Fibroblast of lung (primary cell): ENCODE measurements at regions not wholly inside any gene's neighbourhood (a gene's known extent, or its start where the extent isn't known, plus 50 kb on each side); places are given as distances from the start of the nearest gene placed in this dataset.

Experiments used
- DNase-seq, 2 donors: peaks; one replicate each; pipeline versions ENCODE4 v3.0.0 to v3.0.0-alpha.2; 2010; ENCODE audit warnings: low read depth in 2 of 2
- H2AFZ ChIP-seq: 2 replicates; pipeline ENCODE4 v1.5.1; 2012; ENCODE audit warnings: low read length, control low read depth, inconsistent platforms
- H3K27ac ChIP-seq: 2 replicates; pipeline ENCODE4 v1.5.1; 2011; ENCODE audit warnings: low read length, control low read depth; ENCODE audit not compliant: insufficient read depth
- H3K27me3 ChIP-seq: 2 replicates; pipeline ENCODE4 v1.5.1; 2011; ENCODE audit warnings: mild to moderate bottlenecking, low read length; ENCODE audit not compliant: control insufficient read depth, insufficient read depth
- H3K36me3 ChIP-seq: 2 replicates; pipeline ENCODE4 v1.5.1; 2011; ENCODE audit warnings: low read length; ENCODE audit not compliant: control insufficient read depth, insufficient read depth
- H3K4me1 ChIP-seq: 2 replicates; pipeline ENCODE4 v1.5.1; 2011; ENCODE audit warnings: low read length; ENCODE audit not compliant: control insufficient read depth, insufficient read depth; ENCODE audit errors: extremely low read depth
- H3K4me2 ChIP-seq: 2 replicates; pipeline ENCODE4 v1.5.1; 2011; ENCODE audit warnings: low read length, control low read depth; ENCODE audit not compliant: insufficient read depth; ENCODE audit errors: extremely low read depth
- H3K4me3 ChIP-seq, 4 experiments: fragments of 200-600 bp in 1 of 4; sonication (generic) in 1 of 4; replicated peaks in 1 of 4; 2 replicates each; pipeline ENCODE4 v1.5.1; 2011 to 2016; ENCODE audit warnings: low read length in 4 of 4, low read depth in 3 of 4, mild to moderate bottlenecking in 3 of 4, control low read depth in 2 of 4, inconsistent platforms in 1 of 4, mixed read lengths in 1 of 4; ENCODE audit not compliant: insufficient read depth in 1 of 4; ENCODE audit errors: control extremely low read depth in 1 of 4
- H3K79me2 ChIP-seq: 2 replicates; pipeline ENCODE4 v1.5.1; 2012; ENCODE audit warnings: mild to moderate bottlenecking, low read length, inconsistent platforms; ENCODE audit not compliant: control insufficient read depth, insufficient read depth
- H3K9ac ChIP-seq: 2 replicates; pipeline ENCODE4 v1.5.1; 2011; ENCODE audit warnings: mild to moderate bottlenecking, low read length, control low read depth; ENCODE audit not compliant: insufficient read depth
- H3K9me3 ChIP-seq: 2 replicates; pipeline ENCODE4 v1.5.1; 2012; ENCODE audit warnings: low read depth, low read length; ENCODE audit not compliant: control insufficient read depth, insufficient read depth
- H4K20me1 ChIP-seq: 2 replicates; pipeline ENCODE4 v1.5.1; 2011; ENCODE audit warnings: low read length; ENCODE audit not compliant: control insufficient read depth, insufficient read depth; ENCODE audit errors: extremely low read depth
- CTCF ChIP-seq, 2 donors: IDR thresholded peaks in 1 of 2; conservative IDR thresholded peaks in 1 of 2; 1 replicate in 1 of 2; 2 replicates in 1 of 2; pipeline ENCODE4 v1.5.1; 2011 to 2012; ENCODE audit warnings: low read length in 2 of 2, control low read depth in 1 of 2, inconsistent platforms in 1 of 2, low read depth in 1 of 2, mild to moderate bottlenecking in 1 of 2
- EZH2 ChIP-seq: IDR thresholded peaks from 2 replicates; pipeline ENCODE4 v1.5.1; 2012; ENCODE audit warnings: low read length, control low read depth, mild to moderate bottlenecking; ENCODE audit errors: missing control alignments

GRCh38 chr4:30518211-30518610 is 202.0 kb upstream of the PCDH7 start:
- H2AFZ ChIP-seq, result no peak overlapping the region
- no peak for TF ChIP-seq EZH2
- TF ChIP-seq CTCF (conservative IDR thresholded peaks at IDR 0.05 in 1 of 2, IDR thresholded peaks at IDR 0.05 in 1 of 2; ENCODE audit: low read depth in 1 of 2, low read length in 2 of 2), result no peak
- H4K20me1 ChIP-seq, result no peaks in the 10 kb centered on the region
- H3K4me3 ChIP-seq, result no peak overlapping the region
- no peak for DNase-seq
- H3K27ac ChIP-seq, result no peak overlapping the region
- no peaks in the 10 kb centered on the region for H3K4me1 ChIP-seq
- no peak overlapping the region for H3K4me2 ChIP-seq
- H3K9me3 ChIP-seq, result no peaks in the 10 kb centered on the region
- no peaks in the 10 kb centered on the region for H3K79me2 ChIP-seq
- no peaks in the 10 kb centered on the region for H3K36me3 ChIP-seq
- no peaks in the 10 kb centered on the region for H3K27me3 ChIP-seq
- H3K9ac ChIP-seq, result no peak overlapping the region

GRCh38 chr4:30525662-30526315 is 194.4 kb upstream of the PCDH7 start:
- no peaks in the 10 kb centered on the region for H3K36me3 ChIP-seq
- H4K20me1 ChIP-seq, result no peaks in the 10 kb centered on the region
- H3K79me2 ChIP-seq, result no peaks in the 10 kb centered on the region
- no peaks in the 10 kb centered on the region for H3K9me3 ChIP-seq
- no peak overlapping the region for H3K27ac ChIP-seq
- H3K4me1 ChIP-seq, result no peaks in the 10 kb centered on the region
- TF ChIP-seq CTCF (conservative IDR thresholded peaks at IDR 0.05 in 1 of 2, IDR thresholded peaks at IDR 0.05 in 1 of 2; ENCODE audit: low read depth in 1 of 2, low read length in 2 of 2) (no peak), EZH2 (no peak)
- no peak overlapping the region for H3K4me2 ChIP-seq
- no peak overlapping the region for H3K9ac ChIP-seq
- no peak overlapping the region for H2AFZ ChIP-seq
- DNase-seq, result no peak
- H3K27me3 ChIP-seq, result no peaks in the 10 kb centered on the region
- no peak overlapping the region for H3K4me3 ChIP-seq

GRCh38 chr4:30535255-30535654 is 184.9 kb upstream of the PCDH7 start:
- H3K27ac ChIP-seq, result no peak overlapping the region
- H3K36me3 ChIP-seq, result no peaks in the 10 kb centered on the region
- H2AFZ ChIP-seq, result no peak overlapping the region
- no peak overlapping the region for H3K4me2 ChIP-seq
- no peak overlapping the region for H3K4me3 ChIP-seq
- no peaks in the 10 kb centered on the region for H4K20me1 ChIP-seq
- no peaks in the 10 kb centered on the region for H3K79me2 ChIP-seq
- peak; percentile 15 to 28 for DNase-seq
- H3K27me3 ChIP-seq, result no peaks in the 10 kb centered on the region
- no peaks in the 10 kb centered on the region for H3K9me3 ChIP-seq
- no peak overlapping the region for H3K9ac ChIP-seq
- no peaks in the 10 kb centered on the region for H3K4me1 ChIP-seq
- no peak for TF ChIP-seq EZH2
- no peak for TF ChIP-seq CTCF (conservative IDR thresholded peaks at IDR 0.05 in 1 of 2, IDR thresholded peaks at IDR 0.05 in 1 of 2; ENCODE audit: low read depth in 1 of 2, low read length in 2 of 2)
